HFFc6 (cell line): ENCODE measurements at regions not wholly inside any gene's neighbourhood (a gene's known extent, or its start where the extent isn't known, plus 50 kb on each side); places are given as distances from the start of the nearest gene placed in this dataset.
A peak's percentile ranks its signal among the peaks of the same experiment; 100 is the strongest.
"Not testable (repeated sequence)": the region's sequence is repeated elsewhere in the genome, so short reads cannot be mapped to it uniquely, and the experiment has no call there.

Source experiments
- DNase-seq: peaks from one replicate; pipeline ENCODE4 v3.0.0-alpha.2; 2018
- H3K27ac Mint-ChIP-seq: 2 replicates; pipeline ENCODE4 v1.8.0; 2020; ENCODE audit warnings: mild to moderate bottlenecking, mixed read lengths
- H3K27me3 Mint-ChIP-seq: 2 replicates; pipeline ENCODE4 v1.8.0; 2021; ENCODE audit warnings: mild to moderate bottlenecking, moderate library complexity, mixed read lengths; ENCODE audit not compliant: insufficient read depth
- H3K36me3 Mint-ChIP-seq: 2 replicates; pipeline ENCODE4 v1.8.0; 2021; ENCODE audit warnings: low read depth, mixed read lengths
- H3K4me1 Mint-ChIP-seq: 2 replicates; pipeline ENCODE4 v1.8.0; 2020; ENCODE audit warnings: low read depth, mixed read lengths
- H3K4me3 Mint-ChIP-seq: 2 replicates; pipeline ENCODE4 v1.8.0; 2020; ENCODE audit warnings: mild to moderate bottlenecking, moderate library complexity, mixed read lengths
- H3K9me3 Mint-ChIP-seq: 2 replicates; pipeline ENCODE4 v1.8.0; 2020; ENCODE audit warnings: mild to moderate bottlenecking, mixed read lengths
- TF ChIP-seq, protein P1 (sequence below): fragments of 200-600 bp; sonication (generic); IDR thresholded peaks from 2 replicates; pipeline ENCODE4 v1.5.0; 2021; ENCODE audit warnings: antibody characterized with exemption, mild to moderate bottlenecking

DNA sequence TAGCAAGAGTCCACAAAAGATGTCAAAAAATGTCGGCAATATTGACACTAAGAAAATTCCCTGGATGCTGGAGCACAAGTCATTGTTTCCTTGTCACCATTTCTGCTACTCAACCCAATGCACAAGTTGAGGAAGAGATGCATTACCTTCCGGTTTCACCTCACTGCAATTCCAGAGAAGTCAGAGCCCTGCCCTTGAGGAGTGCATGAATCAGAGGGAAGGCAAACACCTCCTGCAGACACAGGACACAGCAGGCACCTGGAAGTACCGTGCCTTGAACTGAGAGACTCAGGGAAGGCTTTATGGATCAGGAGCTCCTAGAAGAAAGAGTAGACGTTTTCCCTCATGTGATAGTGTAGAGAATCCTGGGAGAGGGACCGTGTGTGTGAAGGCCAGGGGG is 62.7 kb upstream of the ARL4C start:
- DNase-seq: no peak
- TF ChIP-seq, protein P1, sequence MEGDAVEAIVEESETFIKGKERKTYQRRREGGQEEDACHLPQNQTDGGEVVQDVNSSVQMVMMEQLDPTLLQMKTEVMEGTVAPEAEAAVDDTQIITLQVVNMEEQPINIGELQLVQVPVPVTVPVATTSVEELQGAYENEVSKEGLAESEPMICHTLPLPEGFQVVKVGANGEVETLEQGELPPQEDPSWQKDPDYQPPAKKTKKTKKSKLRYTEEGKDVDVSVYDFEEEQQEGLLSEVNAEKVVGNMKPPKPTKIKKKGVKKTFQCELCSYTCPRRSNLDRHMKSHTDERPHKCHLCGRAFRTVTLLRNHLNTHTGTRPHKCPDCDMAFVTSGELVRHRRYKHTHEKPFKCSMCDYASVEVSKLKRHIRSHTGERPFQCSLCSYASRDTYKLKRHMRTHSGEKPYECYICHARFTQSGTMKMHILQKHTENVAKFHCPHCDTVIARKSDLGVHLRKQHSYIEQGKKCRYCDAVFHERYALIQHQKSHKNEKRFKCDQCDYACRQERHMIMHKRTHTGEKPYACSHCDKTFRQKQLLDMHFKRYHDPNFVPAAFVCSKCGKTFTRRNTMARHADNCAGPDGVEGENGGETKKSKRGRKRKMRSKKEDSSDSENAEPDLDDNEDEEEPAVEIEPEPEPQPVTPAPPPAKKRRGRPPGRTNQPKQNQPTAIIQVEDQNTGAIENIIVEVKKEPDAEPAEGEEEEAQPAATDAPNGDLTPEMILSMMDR: no peak
- Mint-ChIP-seq H3K36me3 (no peaks in the 10 kb centered on the region; the same call in none of the 2 replicates), H3K4me3 (no peak overlapping the region), H3K9me3 (no peaks in the 10 kb centered on the region; the same call in 1 of the 2 replicates), H3K27me3 (no peaks in the 10 kb centered on the region; the same call in 1 of the 2 replicates), H3K27ac (no peak overlapping the region), H3K4me1 (peaks cover 13% of the 10 kb centered on the region)

DNA sequence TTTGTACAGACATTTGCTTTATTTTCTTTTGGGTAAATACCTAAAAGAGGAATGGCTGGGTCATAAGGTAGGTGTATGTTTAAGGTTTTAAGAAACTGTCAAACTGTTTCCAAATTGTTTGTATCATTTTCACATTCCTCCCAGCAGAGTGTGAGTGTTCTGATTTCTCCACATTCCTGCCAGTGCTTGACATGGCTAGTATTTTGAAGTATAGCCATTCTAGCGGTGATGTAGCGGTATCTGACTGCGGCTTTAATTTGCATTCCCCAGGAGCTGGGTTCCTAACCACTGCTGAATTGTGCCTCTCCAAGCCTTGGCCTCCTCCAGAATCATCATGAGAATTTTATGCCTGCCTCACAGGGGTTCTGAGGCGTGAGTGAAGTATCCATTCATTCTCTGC is 61.8 kb upstream of the ARL4C start:
- TF ChIP-seq, protein P1: no peak
- H3K4me1 Mint-ChIP-seq: peaks cover 10% of the 10 kb centered on the region; the same call in 1 of the 2 replicates
- H3K27me3 Mint-ChIP-seq: no peaks in the 10 kb centered on the region; the same call in 1 of the 2 replicates
- no peak overlapping the region for H3K4me3 Mint-ChIP-seq
- no peaks in the 10 kb centered on the region; the same call in 1 of the 2 replicates for H3K9me3 Mint-ChIP-seq
- no peak for DNase-seq
- no peaks in the 10 kb centered on the region; the same call in none of the 2 replicates for H3K36me3 Mint-ChIP-seq
- no peak overlapping the region for H3K27ac Mint-ChIP-seq

DNA sequence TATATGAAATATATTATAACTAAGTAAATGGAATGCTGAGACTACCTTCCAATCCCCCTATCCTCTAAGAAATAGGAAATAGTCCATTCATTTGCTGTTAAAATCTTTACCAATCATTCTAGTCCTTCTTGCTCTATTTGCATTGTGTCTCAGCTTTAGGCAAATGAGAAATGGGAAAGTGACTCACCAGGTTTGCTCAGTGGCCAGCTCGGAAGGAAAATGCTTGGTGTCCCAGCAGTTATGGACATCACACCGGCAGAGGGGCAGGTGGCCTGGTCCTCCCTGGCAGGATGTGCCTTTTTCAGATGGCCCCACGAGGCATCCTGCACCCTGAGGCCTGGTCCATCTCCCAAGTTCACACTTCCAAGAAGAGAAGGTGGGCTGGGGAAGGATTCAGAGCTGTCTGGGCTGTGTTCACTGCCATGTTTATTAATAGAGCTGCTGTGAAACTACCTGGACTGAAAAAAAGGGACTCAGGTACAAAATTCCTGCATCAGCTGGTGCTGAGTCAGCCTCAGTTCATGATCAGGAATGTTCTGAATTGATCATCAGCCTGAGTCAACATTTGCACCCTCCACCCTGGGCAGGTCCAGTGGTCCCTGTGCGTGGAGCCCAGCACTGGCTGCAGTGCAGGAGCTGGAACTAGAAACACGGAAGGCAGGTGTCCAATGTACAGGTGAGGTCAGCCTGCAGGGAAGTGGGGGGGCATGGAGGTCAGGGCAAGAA is 60.1 kb upstream of the ARL4C start:
- TF ChIP-seq, protein P1: no peak
- no peaks in the 10 kb centered on the region; the same call in none of the 2 replicates for H3K36me3 Mint-ChIP-seq
- peak; percentile 42 for DNase-seq
- H3K4me3 Mint-ChIP-seq: no peak overlapping the region
- no peaks in the 10 kb centered on the region; the same call in 1 of the 2 replicates for H3K9me3 Mint-ChIP-seq
- no peak overlapping the region for H3K27ac Mint-ChIP-seq
- H3K27me3 Mint-ChIP-seq: no peaks in the 10 kb centered on the region; the same call in 1 of the 2 replicates
- H3K4me1 Mint-ChIP-seq: peaks cover 10% of the 10 kb centered on the region; the same call in 1 of the 2 replicates

DNA sequence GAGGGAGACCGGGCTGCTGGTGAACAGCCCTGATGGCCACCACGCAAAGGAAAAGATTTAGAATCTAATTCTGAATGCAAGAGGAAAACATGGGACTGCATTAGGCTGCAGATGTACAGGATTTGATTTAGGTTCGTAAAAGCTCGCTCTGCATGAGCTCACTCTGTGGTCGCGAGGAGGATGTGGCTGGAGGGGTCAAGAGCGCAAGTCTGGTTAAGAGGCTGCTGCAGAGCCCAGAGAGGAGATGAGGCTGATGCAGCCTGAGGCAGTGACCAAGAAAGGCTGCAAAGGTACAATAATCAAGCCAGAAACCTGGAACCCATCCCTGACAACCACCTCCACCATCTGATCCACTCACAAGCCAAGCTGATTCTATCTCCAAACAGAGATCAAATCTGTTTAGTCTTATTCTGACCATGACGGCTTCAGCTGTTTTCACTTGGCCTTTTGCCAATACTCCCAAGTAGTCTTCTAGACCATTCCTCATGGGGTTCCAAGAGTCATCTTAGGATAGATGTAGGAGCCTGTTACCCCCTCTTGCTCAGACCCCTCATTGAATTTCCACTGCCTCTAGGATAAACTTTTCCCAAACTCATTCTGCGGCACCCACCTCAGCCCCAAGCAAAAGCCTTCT is 58.9 kb upstream of the ARL4C start:
- no peaks in the 10 kb centered on the region for H3K9me3 Mint-ChIP-seq
- H3K4me1 Mint-ChIP-seq: peaks cover 15% of the 10 kb centered on the region
- no peak overlapping the region for H3K4me3 Mint-ChIP-seq
- TF ChIP-seq, protein P1: no peak
- no peak for DNase-seq
- H3K27ac Mint-ChIP-seq: no peak overlapping the region
- no peaks in the 10 kb centered on the region; the same call in 1 of the 2 replicates for H3K27me3 Mint-ChIP-seq
- H3K36me3 Mint-ChIP-seq: no peaks in the 10 kb centered on the region; the same call in 1 of the 2 replicates

DNA sequence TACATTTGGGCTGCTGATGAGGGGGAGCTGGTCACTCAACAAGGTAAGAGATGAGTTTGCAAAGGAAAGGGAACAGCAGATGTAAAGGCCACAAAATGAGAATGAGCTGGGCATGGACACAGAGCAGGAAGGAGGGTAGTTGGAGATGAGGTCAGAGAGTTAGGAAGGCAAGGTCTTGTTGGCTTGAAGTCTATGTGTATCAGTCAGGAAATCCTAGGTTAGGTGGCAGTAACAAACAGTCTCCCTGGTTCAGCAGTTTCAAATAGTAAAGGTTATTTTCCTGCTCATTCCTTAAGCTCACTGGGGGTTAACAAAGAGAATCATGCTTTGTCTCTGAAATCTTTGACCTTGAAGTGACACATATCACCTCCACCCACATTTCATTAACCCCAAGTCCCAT is 58.3 kb upstream of the ARL4C start:
- TF ChIP-seq, protein P1: no peak
- no peaks in the 10 kb centered on the region for H3K9me3 Mint-ChIP-seq
- H3K36me3 Mint-ChIP-seq: no peaks in the 10 kb centered on the region; the same call in 1 of the 2 replicates
- H3K27me3 Mint-ChIP-seq: no peaks in the 10 kb centered on the region; the same call in 1 of the 2 replicates
- no peak overlapping the region for H3K27ac Mint-ChIP-seq
- H3K4me1 Mint-ChIP-seq: peaks cover 20% of the 10 kb centered on the region
- H3K4me3 Mint-ChIP-seq: no peak overlapping the region
- no peak for DNase-seq

DNA sequence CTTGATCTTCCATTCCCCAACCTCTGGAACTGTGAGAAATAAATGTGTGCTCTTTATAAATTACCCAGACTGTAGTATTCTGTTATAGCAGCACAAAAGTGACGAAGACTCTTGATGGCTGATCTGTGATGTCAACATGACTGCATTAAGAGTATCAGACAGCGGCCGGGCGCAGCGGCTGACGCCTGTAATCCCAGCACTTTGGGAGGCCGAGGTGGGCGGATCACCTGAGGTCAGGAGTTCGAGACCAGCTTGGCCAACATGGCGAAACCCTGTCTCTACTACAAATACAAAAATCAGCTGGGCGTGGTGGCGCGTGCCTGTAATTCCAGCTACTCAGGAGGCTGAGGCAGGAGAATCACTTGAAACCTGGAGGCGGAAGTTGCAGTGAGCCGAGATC is 56.3 kb upstream of the ARL4C start:
- H3K27ac Mint-ChIP-seq, H3K9me3 Mint-ChIP-seq, H3K27me3 Mint-ChIP-seq, H3K4me3 Mint-ChIP-seq, H3K36me3 Mint-ChIP-seq, DNase-seq: not testable (repeated sequence)
- peaks cover 27% of the 10 kb centered on the region for H3K4me1 Mint-ChIP-seq
